RWPE1 (cell line): ENCODE measurements at regions not wholly inside any gene's neighbourhood (a gene's known extent, or its start where the extent isn't known, plus 50 kb on each side); places are given as distances from the start of the nearest gene placed in this dataset.

Experiments used
- CTCF ChIA-PET: fragments of 350-600 bp; sonication (Branson Sonifier 250); formaldehyde crosslinking; extraction: SDS; loops from one replicate; lab custom pipeline; 2021; lab: Yijun Ruan, JAX
- POLR2A ChIA-PET: fragments of 400-600 bp; formaldehyde crosslinking; extraction: SDS; loops from one replicate; lab custom pipeline; 2020; ENCODE audit warnings: antibody characterized with exemption; ENCODE audit not compliant: low non-redundant PET; lab: Yijun Ruan, JAX
- DNase-seq: peaks from one replicate; pipeline ENCODE4 v3.0.0; 2012; ENCODE audit warnings: low spot score
- H3K27ac ChIP-seq: fragments of 450-650 bp; 2 replicates; pipeline ENCODE4 v1.5.1; 2017
- CTCF ChIP-seq: fragments of 450-650 bp; conservative IDR thresholded peaks from 2 replicates; pipeline ENCODE4 v1.5.1; 2017; ENCODE audit warnings: low read depth, mild to moderate bottlenecking

- H3K27ac ChIP-seq: no peak overlapping the region
- CTCF ChIA-PET: no interaction called here
Observed at GRCh38 chr7:20267482-20267881, 50.3 kb upstream of the MACC1 start.

GRCh38 chr7:20268824-20269223, 51.6 kb upstream of the MACC1 start:
- no peak for TF ChIP-seq CTCF
- DNase-seq: no peak
- CTCF ChIA-PET: no interaction called here
- H3K27ac ChIP-seq: no peak overlapping the region
- POLR2A ChIA-PET: no interaction called here

More at GRCh38 chr7:20267482-20267881, 50.3 kb upstream of the MACC1 start:
- no peak for TF ChIP-seq CTCF
- POLR2A ChIA-PET: no interaction called here
- no peak for DNase-seq

GRCh38 chr7:20269726-20270125, 52.5 kb upstream of the MACC1 start:
- TF ChIP-seq CTCF: no peak
- DNase-seq: no peak
- CTCF ChIA-PET: no interaction called here
- POLR2A ChIA-PET: no interaction called here
- H3K27ac ChIP-seq: no peak overlapping the region

- H3K27ac ChIP-seq: no peak overlapping the region
- DNase-seq: no peak
- no peak for TF ChIP-seq CTCF
- POLR2A ChIA-PET: no interaction called here
- CTCF ChIA-PET: no interaction called here
Observed at GRCh38 chr7:20270371-20270770, 53.2 kb upstream of the MACC1 start.

GRCh38 chr7:20270867-20271266, 53.7 kb upstream of the MACC1 start:
- ChIA-PET CTCF (interaction anchor here (0.7 kb wide), 1 partner anchor 12 kb away, joined by 3 read pairs; no protein-coding TSS in a partner anchor), POLR2A (no interaction called here)
- no peak overlapping the region for H3K27ac ChIP-seq
- DNase-seq: no peak
- no peak for TF ChIP-seq CTCF

GRCh38 chr7:20275637-20276036, 55.1 kb upstream of the ITGB8 start:
- no peak overlapping the region for H3K27ac ChIP-seq
- CTCF ChIA-PET: interaction anchor here (0.5 to 0.8 kb wide), 2 partner anchors 400 to 818 kb away, joined by 3 to 4 read pairs; no protein-coding TSS in a partner anchor
- no peak for DNase-seq
- POLR2A ChIA-PET: no interaction called here
- no peak for TF ChIP-seq CTCF
